Skeletal muscle satellite cell (primary cell): ENCODE measurements at regions not wholly inside any gene's neighbourhood (a gene's known extent, or its start where the extent isn't known, plus 50 kb on each side); places are given as distances from the start of the nearest gene placed in this dataset.

Source experiments
- H3K27me3 ChIP-seq: 2 replicates; pipeline ENCODE4 v1.7.0; 2013; ENCODE audit warnings: low read length; ENCODE audit not compliant: control insufficient read depth, insufficient read depth
- H3K36me3 ChIP-seq: 2 replicates; pipeline ENCODE4 v1.7.0; 2013; ENCODE audit warnings: mild to moderate bottlenecking, control low read depth, low read length; ENCODE audit not compliant: insufficient read depth
- H3K4me1 ChIP-seq: 2 replicates; pipeline ENCODE4 v1.7.0; 2013; ENCODE audit warnings: low read length; ENCODE audit not compliant: control insufficient read depth, insufficient read depth
- H3K4me2 ChIP-seq: 2 replicates; pipeline ENCODE4 v1.7.0; 2013; ENCODE audit warnings: mild to moderate bottlenecking, low read length
- H3K4me3 ChIP-seq: 2 replicates; pipeline ENCODE4 v1.7.0; 2013; ENCODE audit warnings: low read length
- H3K9ac ChIP-seq: 2 replicates; pipeline ENCODE4 v1.7.0; 2013; ENCODE audit warnings: mild to moderate bottlenecking, low read depth, low read length, moderate library complexity
- H3K9me3 ChIP-seq: replicated peaks from 2 replicates; pipeline ENCODE4 v1.7.0; 2013; ENCODE audit warnings: mild to moderate bottlenecking, control low read depth, low read length

DNA sequence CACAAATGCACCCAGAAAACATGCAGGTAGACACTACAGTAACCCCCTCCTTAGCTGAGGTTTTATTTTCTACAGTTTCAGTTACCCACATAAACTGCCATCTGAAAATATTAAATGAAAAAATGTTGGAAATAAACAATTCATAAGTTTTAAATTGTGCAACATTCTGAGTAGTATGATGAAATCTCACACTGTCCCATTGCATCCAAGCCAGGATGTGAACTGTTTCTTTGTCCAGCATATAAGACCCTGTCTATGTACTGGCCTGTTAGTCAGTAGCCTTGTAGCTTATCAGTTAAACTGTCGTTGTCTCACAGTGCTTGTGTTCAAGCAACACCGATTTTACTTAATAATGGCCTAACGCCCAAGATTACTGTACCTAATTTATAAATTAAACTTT lies 630.5 kb downstream of the ANXA1 start:
- Histone ChIP-seq H3K27me3 (no peaks in the 10 kb centered on the region), H3K9me3 (no peaks in the 10 kb centered on the region), H3K4me3 (no peak overlapping the region), H3K4me1 (peaks cover 31% of the 10 kb centered on the region), H3K4me2 (no peak overlapping the region), H3K36me3 (no peaks in the 10 kb centered on the region), H3K9ac (no peak overlapping the region)

DNA sequence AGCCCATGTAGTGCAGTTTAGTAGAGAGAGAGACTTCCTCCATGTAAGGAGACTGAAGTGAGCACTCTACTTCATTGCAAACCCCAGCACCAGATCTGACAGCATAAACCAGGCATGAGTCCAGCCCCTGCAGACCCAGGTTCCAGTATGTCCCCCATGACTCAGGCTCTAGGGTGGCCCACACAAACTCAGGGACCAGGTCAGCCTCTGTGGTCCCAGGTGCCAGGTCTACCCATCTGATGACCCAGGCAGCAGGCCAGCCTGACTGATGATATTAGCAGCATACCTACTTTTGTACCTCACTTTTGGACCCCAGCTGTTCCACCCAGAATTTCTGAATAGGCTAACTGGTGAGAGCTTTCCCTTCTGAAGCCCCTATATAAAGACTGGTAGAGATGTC lies 647.8 kb downstream of the ANXA1 start:
- no peaks in the 10 kb centered on the region for H3K27me3 ChIP-seq
- no peaks in the 10 kb centered on the region for H3K4me1 ChIP-seq
- H3K4me3 ChIP-seq: no peak overlapping the region
- no peak overlapping the region for H3K4me2 ChIP-seq
- H3K9ac ChIP-seq: no peak overlapping the region
- no peaks in the 10 kb centered on the region for H3K9me3 ChIP-seq
- H3K36me3 ChIP-seq: no peaks in the 10 kb centered on the region

- Histone ChIP-seq H3K9ac (no peak overlapping the region), H3K4me3 (no peak overlapping the region), H3K36me3 (no peaks in the 10 kb centered on the region), H3K4me1 (peaks cover 15% of the 10 kb centered on the region), H3K4me2 (no peak overlapping the region), H3K27me3 (no peaks in the 10 kb centered on the region), H3K9me3 (no peaks in the 10 kb centered on the region)
Observed at GRCh38 chr9:73805111-73805510, 653.4 kb downstream of the ANXA1 start.

- no peak overlapping the region for H3K4me2 ChIP-seq
- H3K9ac ChIP-seq: no peak overlapping the region
- peaks cover 24% of the 10 kb centered on the region for H3K4me1 ChIP-seq
- H3K36me3 ChIP-seq: no peaks in the 10 kb centered on the region
- no peak overlapping the region for H3K4me3 ChIP-seq
- no peaks in the 10 kb centered on the region for H3K27me3 ChIP-seq
- H3K9me3 ChIP-seq: no peaks in the 10 kb centered on the region
Observed at GRCh38 chr9:73805853-73806458, 654.3 kb downstream of the ANXA1 start.

- Histone ChIP-seq H3K9ac (no peak overlapping the region), H3K4me1 (peaks cover 33% of the 10 kb centered on the region), H3K36me3 (no peaks in the 10 kb centered on the region), H3K4me2 (no peak overlapping the region), H3K27me3 (no peaks in the 10 kb centered on the region), H3K9me3 (no peaks in the 10 kb centered on the region), H3K4me3 (no peak overlapping the region)
Observed at GRCh38 chr9:73806876-73807275, 655.2 kb downstream of the ANXA1 start.

DNA sequence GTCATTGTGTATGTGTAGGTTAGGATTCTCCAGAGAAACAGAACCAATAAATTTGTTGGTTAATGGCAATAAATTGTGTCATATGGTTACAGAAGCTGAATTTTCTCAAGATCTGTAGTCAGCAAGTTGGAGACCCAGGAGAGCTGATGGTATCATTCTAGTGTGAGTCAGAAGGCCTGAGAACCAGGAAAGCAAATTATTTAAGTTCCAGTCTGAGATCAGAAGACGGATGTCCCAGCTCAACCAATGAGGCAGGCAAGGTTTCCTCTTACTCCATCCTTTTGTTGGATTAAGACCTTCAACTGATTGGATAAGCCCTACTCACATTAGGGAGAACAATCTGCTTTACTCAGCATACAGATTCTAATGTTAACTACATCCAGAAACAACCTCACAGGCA lies 656.3 kb downstream of the ANXA1 start:
- Histone ChIP-seq H3K9ac (no peak overlapping the region), H3K27me3 (no peaks in the 10 kb centered on the region), H3K9me3 (no peaks in the 10 kb centered on the region), H3K4me1 (peaks cover 33% of the 10 kb centered on the region), H3K36me3 (no peaks in the 10 kb centered on the region), H3K4me3 (no peak overlapping the region), H3K4me2 (no peak overlapping the region)

- Histone ChIP-seq H3K4me3 (no peak overlapping the region), H3K4me1 (peaks cover 30% of the 10 kb centered on the region), H3K9me3 (no peaks in the 10 kb centered on the region), H3K9ac (peak overlapping the region; percentile 54), H3K36me3 (no peaks in the 10 kb centered on the region), H3K4me2 (peak overlapping the region; percentile 65), H3K27me3 (no peaks in the 10 kb centered on the region)
Observed at GRCh38 chr9:73810585-73811215, 659.0 kb downstream of the ANXA1 start.

GRCh38 chr9:73813546-73813945 lies 661.9 kb downstream of the ANXA1 start:
- Histone ChIP-seq H3K4me1 (peaks cover 28% of the 10 kb centered on the region), H3K9ac (no peak overlapping the region), H3K9me3 (no peaks in the 10 kb centered on the region), H3K4me3 (no peak overlapping the region), H3K27me3 (no peaks in the 10 kb centered on the region), H3K4me2 (no peak overlapping the region), H3K36me3 (no peaks in the 10 kb centered on the region)

DNA sequence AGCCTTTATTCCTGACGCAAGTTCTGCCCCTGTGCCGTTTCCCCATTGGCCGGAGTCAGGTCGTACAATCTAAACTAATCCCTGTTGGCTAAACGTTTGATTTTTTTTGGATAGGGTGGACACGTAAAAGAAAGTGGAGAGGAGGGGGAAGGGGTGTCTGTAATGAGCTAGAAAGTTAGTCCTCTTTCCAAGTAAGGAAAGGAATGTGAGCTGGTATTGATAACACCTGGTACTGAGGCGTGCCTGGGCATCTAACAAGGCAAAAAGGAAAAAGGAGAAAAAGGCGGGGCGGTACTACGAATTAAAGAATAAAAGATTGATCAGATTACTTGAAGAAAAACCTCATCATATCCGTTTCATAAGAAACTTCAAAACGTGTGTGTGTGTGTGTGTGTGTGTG lies 665.2 kb downstream of the ANXA1 start:
- no peaks in the 10 kb centered on the region for H3K4me1 ChIP-seq
- H3K9ac ChIP-seq: no peak overlapping the region
- H3K4me3 ChIP-seq: no peak overlapping the region
- H3K4me2 ChIP-seq: no peak overlapping the region
- no peaks in the 10 kb centered on the region for H3K27me3 ChIP-seq
- no peaks in the 10 kb centered on the region for H3K36me3 ChIP-seq
- no peaks in the 10 kb centered on the region for H3K9me3 ChIP-seq

GRCh38 chr9:73824671-73825070 lies 672.5 kb upstream of the RORB start:
- Histone ChIP-seq H3K27me3 (no peaks in the 10 kb centered on the region), H3K36me3 (no peaks in the 10 kb centered on the region), H3K4me3 (no peak overlapping the region), H3K9me3 (no peaks in the 10 kb centered on the region), H3K9ac (no peak overlapping the region), H3K4me2 (no peak overlapping the region), H3K4me1 (no peaks in the 10 kb centered on the region)

DNA sequence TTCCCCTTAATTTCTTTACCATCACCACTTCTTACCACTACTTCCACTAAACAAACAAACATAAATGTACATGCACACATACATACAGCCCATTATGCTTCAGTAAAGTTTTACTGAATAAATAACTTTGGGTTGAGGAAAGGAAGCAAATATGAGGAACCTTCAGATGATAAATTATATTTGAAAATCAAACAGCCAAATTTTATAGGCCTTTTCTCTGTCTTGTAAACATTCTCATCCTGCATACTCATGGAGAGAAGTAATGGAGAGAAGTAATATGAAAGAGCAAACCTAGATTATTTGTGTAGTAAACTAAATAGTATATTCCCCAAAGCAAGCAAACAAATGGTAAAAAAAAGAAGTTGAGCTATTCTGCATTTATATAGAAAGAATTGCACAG lies 658.3 kb upstream of the RORB start:
- Histone ChIP-seq H3K4me1 (no peaks in the 10 kb centered on the region), H3K27me3 (no peaks in the 10 kb centered on the region), H3K4me2 (no peak overlapping the region), H3K9me3 (no peaks in the 10 kb centered on the region), H3K9ac (no peak overlapping the region), H3K36me3 (no peaks in the 10 kb centered on the region), H3K4me3 (no peak overlapping the region)

DNA sequence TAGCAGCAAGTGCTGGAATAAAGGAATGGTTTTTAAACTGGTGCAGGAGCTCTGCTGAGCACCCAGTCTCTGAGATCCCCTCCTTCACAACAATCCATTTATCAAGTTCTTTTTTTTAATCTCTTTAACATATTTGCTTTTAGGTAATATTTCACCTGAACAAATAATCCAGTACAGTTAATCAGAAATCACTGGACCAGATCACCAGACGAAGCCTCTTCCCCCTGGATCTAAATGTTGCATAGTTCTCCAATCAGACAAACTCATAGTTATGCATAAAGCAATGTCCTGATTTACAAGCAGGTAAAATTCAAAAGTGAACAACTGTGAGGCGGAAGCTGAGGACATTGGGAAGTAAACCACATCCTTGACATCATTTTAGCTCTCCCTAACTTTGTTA lies 657.7 kb upstream of the RORB start:
- H3K4me3 ChIP-seq: no peak overlapping the region

More for the DNA sequence above, 657.7 kb upstream of the RORB start:
- H3K27me3 ChIP-seq: no peaks in the 10 kb centered on the region
- H3K9me3 ChIP-seq: no peaks in the 10 kb centered on the region
- H3K4me1 ChIP-seq: no peaks in the 10 kb centered on the region
- H3K4me2 ChIP-seq: no peak overlapping the region
- H3K9ac ChIP-seq: no peak overlapping the region
- no peaks in the 10 kb centered on the region for H3K36me3 ChIP-seq
